Neural cell (in vitro differentiated cells): ENCODE measurements at regions not wholly inside any gene's neighbourhood (a gene's known extent, or its start where the extent isn't known, plus 50 kb on each side); places are given as distances from the start of the nearest gene placed in this dataset.
A peak's percentile ranks its signal among the peaks of the same experiment; 100 is the strongest.

ENCODE experiments used
- H2AFZ ChIP-seq: fragments of 200-600, 300-800 bp; sonication (generic), shearing (Covaris generic); 2 replicates; pipeline ENCODE4 v1.6.0; 2014; ENCODE audit warnings: low read depth, mild to moderate bottlenecking, antibody characterized with exemption, low read length, moderate library complexity
- H3F3A ChIP-seq: fragments of 200-600 bp; shearing (Covaris generic); 2 replicates; pipeline ENCODE4 v1.6.1; 2016; ENCODE audit warnings: mild to moderate bottlenecking, moderate library complexity, mixed read lengths, antibody characterized with exemption, low read length; ENCODE audit not compliant: insufficient read depth, poor library complexity, severe bottlenecking
- H3K27ac ChIP-seq: fragments of 200-600, 300-800 bp; sonication (generic), shearing (Covaris generic); 2 replicates; pipeline ENCODE4 v1.5.1; 2014; ENCODE audit warnings: mild to moderate bottlenecking, low read length, moderate library complexity
- H3K27me3 ChIP-seq: fragments of 300-800, 200-600 bp; sonication (generic), shearing (Covaris generic); 2 replicates; pipeline ENCODE4 v1.6.0; 2014; ENCODE audit warnings: mild to moderate bottlenecking, low read depth, low read length, moderate library complexity; ENCODE audit not compliant: insufficient read depth
- H3K36me3 ChIP-seq: fragments of 300-800, 200-600 bp; sonication (generic), shearing (Covaris generic); 2 replicates; pipeline ENCODE4 v1.5.1; 2014; ENCODE audit warnings: mild to moderate bottlenecking, antibody characterized with exemption, low read length, moderate library complexity; ENCODE audit not compliant: insufficient read depth
- H3K4me2 ChIP-seq: fragments of 300-800, 200-600 bp; sonication (generic), shearing (Covaris generic); 2 replicates; pipeline ENCODE4 v1.6.0; 2014; ENCODE audit warnings: mild to moderate bottlenecking, low read length
- H3K4me3 ChIP-seq: fragments of 300-800, 200-600 bp; sonication (generic), shearing (Covaris generic); 2 replicates; pipeline ENCODE4 v1.5.1; 2014; ENCODE audit warnings: mild to moderate bottlenecking, low read length, moderate library complexity
- H3K79me2 ChIP-seq: fragments of 200-600 bp; shearing (Covaris generic); replicated peaks from 2 replicates; pipeline ENCODE4 v1.6.0; 2014; ENCODE audit warnings: mild to moderate bottlenecking, low read length, moderate library complexity; ENCODE audit not compliant: insufficient read depth
- H3K9ac ChIP-seq: fragments of 300-800, 200-600 bp; sonication (generic), shearing (Covaris generic); 2 replicates; pipeline ENCODE4 v1.6.1; 2016; ENCODE audit warnings: mild to moderate bottlenecking, low read length, mixed read lengths
- H3K9me2 ChIP-seq: fragments of 200-600 bp; shearing (Covaris generic); 2 replicates; pipeline ENCODE4 v1.6.1; 2016; ENCODE audit warnings: mild to moderate bottlenecking, low read length, mixed read lengths; ENCODE audit not compliant: insufficient read depth
- H3K9me3 ChIP-seq: fragments of 200-600, 300-800 bp; sonication (generic), shearing (Covaris generic); 2 replicates; pipeline ENCODE4 v1.6.1; 2016; ENCODE audit warnings: mild to moderate bottlenecking, mixed run types, low read length, moderate library complexity, mixed read lengths
- H4K20me1 ChIP-seq: fragments of 200-600 bp; shearing (Covaris generic); 2 replicates; pipeline ENCODE4 v1.6.1; 2016; ENCODE audit warnings: mild to moderate bottlenecking, mixed run types; ENCODE audit not compliant: insufficient read depth
- EP300 ChIP-seq: fragments of 450-650 bp; conservative IDR thresholded peaks from 2 replicates; pipeline ENCODE4 v1.6.1; 2014; ENCODE audit warnings: antibody characterized with exemption, mild to moderate bottlenecking, moderate library complexity; ENCODE audit not compliant: poor library complexity, severe bottlenecking
- EZH2 ChIP-seq: fragments of 200-600, 300-800 bp; shearing (Covaris generic), sonication (generic); IDR thresholded peaks from 2 replicates; pipeline ENCODE4 v1.6.1; 2014; ENCODE audit warnings: antibody characterized with exemption, low read length, borderline replicate concordance, mild to moderate bottlenecking; ENCODE audit not compliant: insufficient read depth, poor library complexity, severe bottlenecking
- MXI1 ChIP-seq: fragments of 450-650 bp; conservative IDR thresholded peaks from 2 replicates; pipeline ENCODE4 v1.6.1; 2014; ENCODE audit warnings: antibody characterized with exemption, mild to moderate bottlenecking; ENCODE audit not compliant: poor library complexity, severe bottlenecking
- POLR2AphosphoS5 ChIP-seq: IDR thresholded peaks from 2 replicates; pipeline ENCODE4 v1.6.1; 2012
- RAD21 ChIP-seq: fragments of 450-650 bp; conservative IDR thresholded peaks from 2 replicates; pipeline ENCODE4 v1.6.1; 2014; ENCODE audit warnings: antibody characterized with exemption, mild to moderate bottlenecking, moderate library complexity
- REST ChIP-seq: IDR thresholded peaks from 2 replicates; pipeline ENCODE4 v1.6.1; 2012; ENCODE audit warnings: borderline replicate concordance
- SMC3 ChIP-seq: fragments of 450-650 bp; conservative IDR thresholded peaks from 2 replicates; pipeline ENCODE4 v1.6.1; 2014; ENCODE audit warnings: antibody characterized with exemption, mild to moderate bottlenecking, moderate library complexity; ENCODE audit not compliant: poor library complexity
- TAF1 ChIP-seq: IDR thresholded peaks from 2 replicates; pipeline ENCODE4 v1.6.1; 2012; ENCODE audit warnings: low read depth
- TF ChIP-seq, protein P1 (sequence below): fragments of 450-650 bp; IDR thresholded peaks from 2 replicates; pipeline ENCODE4 v1.5.1; 2014; ENCODE audit warnings: antibody characterized with exemption, mild to moderate bottlenecking, moderate library complexity; ENCODE audit not compliant: poor library complexity, severe bottlenecking

DNA sequence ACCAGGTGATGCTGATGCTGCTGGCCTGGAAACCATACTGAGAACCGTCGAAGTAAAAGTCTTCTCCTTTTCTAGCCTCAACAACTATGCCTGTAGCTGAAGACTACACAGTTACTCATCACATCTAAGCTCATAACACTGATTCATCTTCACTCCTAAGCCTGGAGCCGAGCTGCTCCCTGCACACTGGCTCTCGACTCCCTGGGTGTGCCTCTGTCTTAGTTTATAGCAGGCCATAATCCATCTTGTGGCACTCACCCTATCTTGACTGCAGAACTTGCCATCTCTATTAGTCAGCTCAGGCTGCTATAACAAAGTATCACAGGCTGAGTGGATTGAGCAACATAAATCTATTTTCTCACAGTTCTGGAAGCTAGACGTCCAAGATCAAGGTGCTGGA lies 191.0 kb downstream of the UNC5CL start:
- no peak overlapping the region for H3K4me3 ChIP-seq
- TF ChIP-seq POLR2AphosphoS5 (no peak), REST (no peak), EZH2 (no peak), MXI1 (no peak), SMC3 (no peak), RAD21 (no peak), TAF1 (no peak), EP300 (no peak)
- TF ChIP-seq, protein P1, sequence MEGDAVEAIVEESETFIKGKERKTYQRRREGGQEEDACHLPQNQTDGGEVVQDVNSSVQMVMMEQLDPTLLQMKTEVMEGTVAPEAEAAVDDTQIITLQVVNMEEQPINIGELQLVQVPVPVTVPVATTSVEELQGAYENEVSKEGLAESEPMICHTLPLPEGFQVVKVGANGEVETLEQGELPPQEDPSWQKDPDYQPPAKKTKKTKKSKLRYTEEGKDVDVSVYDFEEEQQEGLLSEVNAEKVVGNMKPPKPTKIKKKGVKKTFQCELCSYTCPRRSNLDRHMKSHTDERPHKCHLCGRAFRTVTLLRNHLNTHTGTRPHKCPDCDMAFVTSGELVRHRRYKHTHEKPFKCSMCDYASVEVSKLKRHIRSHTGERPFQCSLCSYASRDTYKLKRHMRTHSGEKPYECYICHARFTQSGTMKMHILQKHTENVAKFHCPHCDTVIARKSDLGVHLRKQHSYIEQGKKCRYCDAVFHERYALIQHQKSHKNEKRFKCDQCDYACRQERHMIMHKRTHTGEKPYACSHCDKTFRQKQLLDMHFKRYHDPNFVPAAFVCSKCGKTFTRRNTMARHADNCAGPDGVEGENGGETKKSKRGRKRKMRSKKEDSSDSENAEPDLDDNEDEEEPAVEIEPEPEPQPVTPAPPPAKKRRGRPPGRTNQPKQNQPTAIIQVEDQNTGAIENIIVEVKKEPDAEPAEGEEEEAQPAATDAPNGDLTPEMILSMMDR = no peak
- no peaks in the 10 kb centered on the region for H3K79me2 ChIP-seq
- H3K27ac ChIP-seq = no peak overlapping the region
- H3K9me2 ChIP-seq = no peaks in the 10 kb centered on the region
- H3F3A ChIP-seq = no peaks in the 10 kb centered on the region
- no peak overlapping the region for H3K4me2 ChIP-seq
- H4K20me1 ChIP-seq = no peaks in the 10 kb centered on the region
- H3K27me3 ChIP-seq = no peaks in the 10 kb centered on the region
- H3K9me3 ChIP-seq = no peaks in the 10 kb centered on the region
- no peak overlapping the region for H3K9ac ChIP-seq
- H2AFZ ChIP-seq = no peak overlapping the region
- H3K36me3 ChIP-seq = no peaks in the 10 kb centered on the region

DNA sequence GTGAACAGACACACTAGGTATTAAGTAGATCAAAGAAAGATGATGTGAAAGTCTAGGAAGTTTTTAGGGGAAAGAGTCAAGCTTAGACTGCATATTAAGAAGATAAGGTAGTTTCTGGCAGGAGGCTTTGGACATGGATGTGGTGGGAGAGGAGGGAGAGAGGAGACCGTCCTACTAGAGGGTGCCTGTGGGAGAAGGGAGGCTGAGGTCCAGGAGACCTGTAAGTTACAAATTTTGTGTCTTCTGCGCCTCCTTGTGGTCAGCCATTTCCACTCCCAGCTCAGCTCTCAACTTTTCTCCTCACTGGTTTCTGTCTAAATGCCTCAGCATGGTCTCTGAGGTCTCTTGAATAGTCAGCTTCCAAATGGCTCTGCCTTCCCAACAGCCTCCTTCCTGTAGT lies 193.5 kb downstream of the UNC5CL start:
- H3F3A ChIP-seq = no peaks in the 10 kb centered on the region
- no peak overlapping the region for H3K4me2 ChIP-seq
- TF ChIP-seq EP300 (no peak), SMC3 (peak; percentile 43), TAF1 (no peak)
- TF ChIP-seq, protein P1 = peak; percentile 31
- H3K27ac ChIP-seq = no peak overlapping the region
- no peak overlapping the region for H3K4me3 ChIP-seq
- no peaks in the 10 kb centered on the region for H3K27me3 ChIP-seq
- H3K79me2 ChIP-seq = no peaks in the 10 kb centered on the region
- no peak overlapping the region for H2AFZ ChIP-seq
- no peak overlapping the region for H3K9ac ChIP-seq
- H4K20me1 ChIP-seq = no peaks in the 10 kb centered on the region
- no peaks in the 10 kb centered on the region for H3K36me3 ChIP-seq
- no peaks in the 10 kb centered on the region for H3K9me3 ChIP-seq
- H3K9me2 ChIP-seq = no peaks in the 10 kb centered on the region
